ENCODE measurements at regions not wholly inside any gene's neighbourhood (a gene's known extent, or its start where the extent isn't known, plus 50 kb on each side); places are given as distances from the start of the nearest gene placed in this dataset.

- no peaks in the 10 kb centered on the region for H3K79me2 ChIP-seq (ENCODE audit: insufficient read depth, low read length)
- no peaks in the 10 kb centered on the region for H3F3A ChIP-seq (ENCODE audit: insufficient read depth)
- H3K4me2 ChIP-seq (ENCODE audit: low read depth, low read length, poor library complexity, severe bottlenecking): no peak overlapping the region
- no peaks in the 10 kb centered on the region for H4K20me1 ChIP-seq (ENCODE audit: low read depth, low read length)
- no peak overlapping the region for H3K4me3 ChIP-seq (ENCODE audit: insufficient read depth, low read length, poor library complexity, severe bottlenecking)
- H3K27ac ChIP-seq (ENCODE audit: low read depth, low read length): no peak overlapping the region
- H3K27me3 ChIP-seq (ENCODE audit: low read length): no peaks in the 10 kb centered on the region
- no peak overlapping the region for H3K9ac ChIP-seq (ENCODE audit: low read length)
- H3K9me3 ChIP-seq (ENCODE audit: insufficient read depth, low read length): no peaks in the 10 kb centered on the region
- H3K9me2 ChIP-seq (replicated peaks; ENCODE audit: insufficient read depth, low read length): no peaks in the 10 kb centered on the region
- no peaks in the 10 kb centered on the region for H3K36me3 ChIP-seq (ENCODE audit: low read length)
- no peak overlapping the region for H2AFZ ChIP-seq (ENCODE audit: low read depth, low read length, severe bottlenecking)
- no peak for TF ChIP-seq CTCF (IDR thresholded peaks at IDR 0.05; ENCODE audit: insufficient read depth, low read length, poor library complexity, severe bottlenecking)
- no peak for TF ChIP-seq EZH2phosphoT487 (conservative IDR thresholded peaks at IDR 0.05; ENCODE audit: low read length)
Observed at GRCh38 chr16:79867425-79867997, 267.0 kb upstream of the MAF start.

- H3K9me3 ChIP-seq (ENCODE audit: insufficient read depth, low read length): no peaks in the 10 kb centered on the region
- H3K9ac ChIP-seq (ENCODE audit: low read length): no peak overlapping the region
- H3F3A ChIP-seq (ENCODE audit: insufficient read depth): no peaks in the 10 kb centered on the region
- H4K20me1 ChIP-seq (ENCODE audit: low read depth, low read length): no peaks in the 10 kb centered on the region
- no peaks in the 10 kb centered on the region for H3K79me2 ChIP-seq (ENCODE audit: insufficient read depth, low read length)
- no peaks in the 10 kb centered on the region for H3K9me2 ChIP-seq (replicated peaks; ENCODE audit: insufficient read depth, low read length)
- no peaks in the 10 kb centered on the region for H3K27me3 ChIP-seq (ENCODE audit: low read length)
- H3K36me3 ChIP-seq (ENCODE audit: low read length): no peaks in the 10 kb centered on the region
- H2AFZ ChIP-seq (ENCODE audit: low read depth, low read length, severe bottlenecking): no peak overlapping the region
- H3K27ac ChIP-seq (ENCODE audit: low read depth, low read length): no peak overlapping the region
- H3K4me3 ChIP-seq (ENCODE audit: insufficient read depth, low read length, poor library complexity, severe bottlenecking): no peak overlapping the region
- no peak overlapping the region for H3K4me2 ChIP-seq (ENCODE audit: low read depth, low read length, poor library complexity, severe bottlenecking)
- TF ChIP-seq CTCF (IDR thresholded peaks at IDR 0.05; ENCODE audit: insufficient read depth, low read length, poor library complexity, severe bottlenecking): no peak
- no peak for TF ChIP-seq EZH2phosphoT487 (conservative IDR thresholded peaks at IDR 0.05; ENCODE audit: low read length)
Observed at GRCh38 chr16:79865918-79866317, 265.4 kb upstream of the MAF start.

- Histone ChIP-seq H3K4me3 (ENCODE audit: insufficient read depth, low read length, poor library complexity, severe bottlenecking) (no peak overlapping the region), H3K9me2 (replicated peaks; ENCODE audit: insufficient read depth, low read length) (no peaks in the 10 kb centered on the region), H3K4me2 (ENCODE audit: low read depth, low read length, poor library complexity, severe bottlenecking) (no peak overlapping the region), H4K20me1 (ENCODE audit: low read depth, low read length) (no peaks in the 10 kb centered on the region), H2AFZ (ENCODE audit: low read depth, low read length, severe bottlenecking) (no peak overlapping the region), H3K36me3 (ENCODE audit: low read length) (no peaks in the 10 kb centered on the region), H3K79me2 (ENCODE audit: insufficient read depth, low read length) (no peaks in the 10 kb centered on the region), H3K9ac (ENCODE audit: low read length) (no peak overlapping the region), H3K27me3 (ENCODE audit: low read length) (no peaks in the 10 kb centered on the region), H3K27ac (ENCODE audit: low read depth, low read length) (no peak overlapping the region), H3K9me3 (ENCODE audit: insufficient read depth, low read length) (no peaks in the 10 kb centered on the region), H3F3A (ENCODE audit: insufficient read depth) (no peaks in the 10 kb centered on the region)
- TF ChIP-seq CTCF (IDR thresholded peaks at IDR 0.05; ENCODE audit: insufficient read depth, low read length, poor library complexity, severe bottlenecking) (no peak), EZH2phosphoT487 (conservative IDR thresholded peaks at IDR 0.05; ENCODE audit: low read length) (no peak)
Observed at GRCh38 chr16:79864781-79865391, 264.3 kb upstream of the MAF start.

All from SU-DHL-6 (cell line).